Stimulated activated CD8-positive, alpha-beta memory T cell treated with anti-CD3 and anti-CD28 coated beads, Interleukin-7, amount 100 ng/mL, for 24 hours (primary cell): ENCODE measurements at regions not wholly inside any gene's neighbourhood (a gene's known extent, or its start where the extent isn't known, plus 50 kb on each side); places are given as distances from the start of the nearest gene placed in this dataset.
"Not testable (repeated sequence)": the region's sequence is repeated elsewhere in the genome, so short reads cannot be mapped to it uniquely, and the experiment has no call there.

Experiments
- DNase-seq: peaks from one replicate; pipeline ENCODE4 v3.0.0-alpha.2; 2020; ENCODE audit warnings: low read depth

DNA sequence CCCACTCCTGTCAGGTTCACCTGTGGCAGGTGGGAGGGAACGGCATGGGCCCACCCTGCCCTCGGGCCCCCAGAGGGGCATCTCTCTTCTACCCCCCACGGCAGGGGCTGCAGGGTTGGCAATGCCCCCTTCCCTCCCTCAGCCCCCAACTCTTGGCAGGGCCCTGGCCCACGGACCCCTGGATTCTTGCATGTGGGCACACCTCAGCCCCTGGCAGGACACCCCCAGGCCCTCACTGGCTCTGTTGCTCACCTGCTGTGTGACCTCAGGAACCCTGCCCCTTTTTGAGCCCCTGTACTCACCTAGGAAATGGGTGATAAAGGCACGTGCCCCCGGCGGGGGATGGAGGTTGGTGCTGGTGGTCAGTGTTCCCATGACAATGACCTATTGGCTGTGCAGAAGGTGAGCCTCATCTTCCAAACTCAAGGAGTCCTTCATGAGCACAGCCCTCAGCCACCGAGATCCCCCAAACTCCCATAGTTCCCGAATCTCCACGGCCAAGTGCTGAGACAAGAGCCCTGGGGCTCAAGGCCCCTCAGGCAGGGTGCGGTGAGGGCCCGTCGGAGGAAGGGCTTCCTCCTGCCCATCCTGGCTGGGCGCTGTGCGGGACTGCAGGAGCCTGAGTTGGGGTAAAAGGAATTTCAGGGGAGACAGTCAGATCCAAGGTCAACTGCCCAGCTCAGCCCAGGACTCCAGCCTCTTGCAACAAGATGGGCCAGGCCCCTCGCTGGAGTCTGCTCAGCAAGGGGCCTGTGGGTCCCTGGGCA, 198.2 kb downstream of the IGLL1 start:
- no peak for DNase-seq

DNA sequence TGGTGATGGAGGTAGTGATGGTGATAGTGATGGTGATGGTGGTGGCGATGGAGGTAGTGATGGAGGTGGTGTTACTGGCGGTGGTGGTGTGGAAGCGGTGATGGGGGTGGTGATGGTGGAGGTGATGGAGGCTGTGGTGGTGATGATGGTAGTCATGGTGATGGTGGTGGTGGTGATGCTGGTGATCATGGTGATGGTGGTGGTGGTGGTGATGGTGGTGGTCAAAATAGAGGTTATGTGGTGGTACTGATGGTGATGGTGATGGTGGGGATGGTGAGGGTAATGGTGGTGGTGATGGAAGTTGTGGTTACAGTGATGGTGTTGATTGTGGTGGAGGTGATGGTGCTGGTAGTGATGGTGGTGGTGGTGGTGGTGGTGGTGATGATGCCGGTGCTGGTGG, 199.2 kb downstream of the IGLL1 start:
- DNase-seq, result no peak

DNA sequence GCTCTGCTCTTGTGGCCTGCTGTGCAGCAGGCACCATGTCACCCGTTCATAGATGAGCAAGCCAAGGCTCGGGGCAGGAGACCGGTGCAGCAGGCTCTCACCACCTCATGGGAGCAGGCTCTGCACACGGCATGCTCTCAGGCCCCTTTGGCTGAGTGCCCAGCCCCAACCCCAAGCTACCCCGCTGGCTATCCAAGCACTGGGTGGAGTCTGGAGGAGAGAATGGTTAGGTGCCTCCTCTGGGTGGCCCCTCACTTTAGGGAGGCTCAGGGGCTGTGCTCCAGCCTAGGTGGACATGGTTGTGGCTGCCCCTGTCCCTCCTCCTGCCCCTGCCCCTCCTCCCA, 199.9 kb downstream of the IGLL1 start:
- DNase-seq, result no peak

DNA sequence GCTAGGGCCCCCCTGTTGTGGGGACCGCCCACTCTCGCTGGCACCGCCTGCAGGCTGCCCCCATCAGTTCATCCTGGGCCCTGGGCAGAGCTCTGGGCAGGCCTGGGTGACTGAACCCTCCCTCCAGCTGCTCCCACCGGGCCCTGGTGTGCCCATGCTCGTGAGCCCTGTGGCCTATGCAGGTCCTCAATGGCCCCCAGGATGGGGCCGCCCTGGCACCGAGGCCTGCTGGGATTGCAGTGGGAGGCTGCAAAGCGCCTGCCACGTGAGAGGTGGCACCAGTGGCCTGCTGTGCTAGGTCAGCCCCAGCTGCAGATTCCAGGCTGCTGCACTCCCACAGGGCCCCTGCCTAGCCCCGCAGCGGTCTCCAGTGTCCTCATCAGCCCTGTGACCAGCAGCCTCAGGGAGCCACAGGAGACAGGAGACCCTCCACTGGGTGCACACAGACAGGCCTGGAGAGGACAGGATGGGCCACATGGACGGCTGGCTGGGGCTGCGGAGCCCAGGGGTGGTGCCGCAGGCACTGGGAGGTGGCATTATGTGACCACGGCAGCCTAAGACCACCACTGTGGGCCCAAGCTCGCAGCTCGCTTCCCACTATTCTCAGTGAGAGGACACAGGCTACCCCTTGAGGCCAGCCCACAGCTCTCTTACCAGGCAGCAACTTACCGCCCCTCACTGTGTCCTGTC, 199.4 kb downstream of the BCR start:
- not testable (repeated sequence) for DNase-seq

DNA sequence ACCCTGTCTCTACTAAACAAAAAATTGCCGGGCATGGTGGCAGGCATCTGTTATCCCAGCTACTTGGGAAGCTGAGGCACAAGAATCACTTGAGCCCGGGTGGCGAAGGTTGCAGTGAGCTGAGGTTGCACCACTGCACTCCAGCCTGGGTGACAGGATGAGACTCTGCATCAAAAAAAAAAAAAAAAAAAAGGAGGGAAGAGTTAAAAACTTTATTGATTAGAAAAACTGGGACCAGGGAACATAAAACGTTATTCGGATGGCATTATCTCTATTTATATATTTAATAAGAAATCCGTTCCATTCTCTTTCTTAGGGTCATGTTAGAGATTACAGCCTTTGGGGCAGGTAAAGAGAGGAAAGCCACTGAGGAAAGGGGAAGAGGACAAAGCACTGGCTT, 197.5 kb downstream of the BCR start:
- no peak for DNase-seq

DNA sequence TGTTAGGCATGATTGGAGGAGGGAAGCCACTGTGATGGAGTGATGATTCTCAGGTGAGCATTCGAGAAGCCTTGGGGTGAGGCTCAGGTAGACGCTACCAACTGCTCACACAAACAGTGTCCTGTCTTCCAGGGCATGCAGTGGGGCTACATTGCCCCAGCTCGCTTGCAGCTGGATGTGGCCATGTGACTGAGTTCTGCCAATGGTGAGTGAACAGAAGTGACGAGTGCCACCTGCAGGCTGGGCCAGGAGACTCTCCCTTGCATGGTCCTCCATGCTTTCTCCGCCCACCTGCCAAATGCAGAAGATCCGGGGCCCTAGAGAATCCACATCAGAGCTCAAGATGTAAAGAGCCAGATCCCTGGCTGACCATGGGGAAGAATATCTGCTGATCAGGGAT, 195.9 kb downstream of the BCR start:
- no peak for DNase-seq

DNA sequence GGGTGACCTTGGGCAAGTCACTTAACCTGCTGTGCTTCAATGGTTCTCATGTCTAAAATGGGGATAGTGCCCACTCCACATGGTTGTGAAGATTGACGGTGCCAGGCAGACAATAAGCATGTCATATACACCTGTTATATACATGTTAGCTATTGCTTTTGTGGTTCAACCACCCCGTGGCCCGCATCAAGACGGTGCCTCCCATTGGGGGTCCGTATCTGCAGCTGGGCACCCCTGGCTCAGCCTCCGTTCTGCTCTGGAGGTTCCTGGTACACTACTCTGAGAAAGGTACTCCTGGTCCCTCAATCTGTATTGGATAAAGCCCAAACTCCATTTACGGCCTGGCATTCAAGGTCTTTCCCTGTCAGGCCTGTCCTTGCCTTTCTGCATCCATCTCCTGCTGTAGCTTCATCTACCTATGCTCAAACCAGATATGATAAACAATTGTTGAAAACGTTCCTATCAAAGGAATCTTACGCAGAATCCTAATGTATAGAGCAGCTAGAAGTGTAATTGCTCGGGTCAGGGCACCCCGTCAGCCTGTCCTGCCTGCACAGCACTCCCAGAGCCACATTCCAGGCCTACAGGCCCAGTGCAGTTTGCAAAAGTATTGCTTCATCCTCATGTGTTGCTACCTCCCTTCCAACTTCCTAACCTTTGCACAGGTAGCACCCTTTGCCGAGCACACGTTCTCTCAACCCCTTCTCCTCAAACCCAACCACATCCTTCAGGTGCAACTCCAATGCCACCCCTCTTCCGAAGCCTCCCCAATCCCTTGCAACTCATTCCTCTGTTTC, 194.9 kb downstream of the BCR start:
- DNase-seq, result no peak

DNA sequence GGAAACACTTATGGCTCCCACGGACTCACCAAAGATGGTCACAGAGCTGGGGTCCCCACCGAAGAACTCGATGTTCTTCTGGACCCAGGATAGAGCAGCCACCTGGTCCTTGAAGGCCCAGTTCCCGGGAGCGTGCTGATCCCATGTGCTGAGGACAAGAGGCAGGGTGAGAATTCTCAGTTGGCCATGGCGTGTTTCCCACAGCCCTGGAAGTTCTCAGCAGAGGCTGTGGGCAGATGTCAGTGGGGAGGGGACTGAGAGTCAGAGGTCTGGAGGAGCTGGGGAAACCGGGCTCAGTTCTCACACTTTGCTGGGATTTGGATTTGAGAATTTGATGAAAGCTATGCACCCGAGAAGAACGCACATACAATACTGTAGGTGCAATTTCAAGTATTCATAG, 193.3 kb downstream of the BCR start:
- DNase-seq, result no peak

DNA sequence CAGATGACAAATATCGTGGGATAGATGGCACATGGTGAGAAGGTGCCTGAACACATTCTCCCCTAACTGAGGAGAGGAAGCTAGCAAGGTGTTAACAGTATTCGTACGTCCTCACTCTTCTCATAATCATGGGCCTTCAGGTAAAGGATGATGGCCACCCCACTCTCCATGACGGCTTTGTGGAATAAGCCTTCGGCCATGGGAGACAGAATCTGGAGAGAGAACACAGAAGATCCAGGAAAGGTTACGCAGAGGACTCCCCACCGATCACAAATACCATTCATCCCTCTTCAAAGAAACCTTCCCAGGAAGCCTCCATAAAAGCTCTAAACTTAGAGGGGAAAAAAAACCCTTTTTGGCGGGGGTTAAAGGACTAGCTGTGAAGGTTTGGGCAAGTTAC, 189.9 kb downstream of the BCR start:
- no peak for DNase-seq

DNA sequence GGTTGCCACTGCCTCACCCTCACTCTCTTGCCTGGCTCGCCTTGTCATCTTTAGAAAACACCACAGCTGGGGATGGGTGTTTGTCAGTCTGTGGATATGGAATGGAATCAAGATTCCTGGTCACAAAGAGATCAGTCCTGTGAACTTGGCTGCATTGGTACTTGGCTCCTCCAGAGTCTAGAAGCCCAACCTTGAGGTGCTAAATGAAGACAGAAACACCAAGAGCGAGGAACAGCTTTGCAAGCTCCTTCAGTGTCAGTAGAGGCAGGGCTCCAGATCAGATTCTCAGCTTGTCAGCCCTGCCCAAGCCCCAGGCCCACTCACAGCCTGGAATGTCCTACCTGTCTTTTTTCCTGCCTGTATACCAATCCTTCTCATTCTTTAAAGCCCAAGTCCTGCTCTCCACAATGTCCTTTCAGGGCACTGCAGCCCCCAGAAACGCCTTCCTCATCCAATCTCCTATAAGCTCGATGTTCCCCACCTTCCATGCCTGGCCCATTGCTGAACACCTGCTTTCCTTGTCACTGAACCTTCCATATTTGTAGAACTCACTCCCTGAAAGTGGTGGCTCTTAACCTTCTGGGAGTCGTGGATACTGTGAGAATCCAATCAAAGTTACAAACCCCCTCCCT, 188.9 kb downstream of the BCR start:
- no peak for DNase-seq
